Common myeloid progenitor, CD34-positive (primary cell): ENCODE measurements at regions not wholly inside any gene's neighbourhood (a gene's known extent, or its start where the extent isn't known, plus 50 kb on each side); places are given as distances from the start of the nearest gene placed in this dataset.
"Not testable (repeated sequence)": the region's sequence is repeated elsewhere in the genome, so short reads cannot be mapped to it uniquely, and the experiment has no call there.

ENCODE experiments used
- CTCF ChIA-PET: fragments of 350-600 bp; sonication (Branson Sonifier 250); formaldehyde crosslinking; loops from one replicate; lab custom pipeline; 2021; ENCODE audit warnings: antibody characterized with exemption; lab: Charles Lee
- POLR2A ChIA-PET: fragments of 350-600 bp; sonication (Branson Sonifier 250); formaldehyde crosslinking; loops from one replicate; lab custom pipeline; 2021; ENCODE audit warnings: antibody characterized with exemption; lab: Charles Lee
- DNase-seq, 3 donors: peaks; one replicate each; pipeline versions ENCODE4 v3.0.0 to v3.0.0-alpha.2; 2013
- H3K27ac ChIP-seq, 2 experiments: 1 replicate in 1 of 2; 2 replicates in 1 of 2; pipeline ENCODE4 v1.7.0; 2013; ENCODE audit warnings: inconsistent platforms in 2 of 2, low read length in 2 of 2, mild to moderate bottlenecking in 2 of 2, low read depth in 1 of 2, moderate library complexity in 1 of 2; ENCODE audit not compliant: severe bottlenecking in 2 of 2, insufficient read depth in 1 of 2, poor library complexity in 1 of 2
- H3K27me3 ChIP-seq, 5 experiments: replicated peaks in 2 of 5; 1 replicate in 3 of 5; 2 replicates in 2 of 5; pipeline versions ENCODE4 v1.6.1 to v1.7.0; 2013; ENCODE audit warnings: low read length in 4 of 5, mild to moderate bottlenecking in 2 of 5, moderate library complexity in 2 of 5, inconsistent platforms in 1 of 5; ENCODE audit not compliant: insufficient read depth in 5 of 5, control insufficient read depth in 4 of 5
- H3K36me3 ChIP-seq, 4 experiments: 1 replicate in 2 of 4; 2 replicates in 2 of 4; pipeline versions ENCODE4 v1.6.1 to v1.7.0; 2013; ENCODE audit warnings: low read length in 3 of 4, control low read depth in 1 of 4, mild to moderate bottlenecking in 1 of 4; ENCODE audit not compliant: control insufficient read depth in 4 of 4, insufficient read depth in 4 of 4
- H3K4me1 ChIP-seq, 4 experiments: 1 replicate in 3 of 4; 2 replicates in 1 of 4; pipeline versions ENCODE4 v1.6.1 to v1.7.1; 2013; ENCODE audit warnings: low read length in 3 of 4, mild to moderate bottlenecking in 3 of 4, control low read depth in 1 of 4, inconsistent platforms in 1 of 4, moderate library complexity in 1 of 4; ENCODE audit not compliant: control insufficient read depth in 4 of 4, insufficient read depth in 4 of 4; ENCODE audit errors: control extremely low read depth in 1 of 4
- H3K4me3 ChIP-seq, 7 experiments: 1 replicate in 4 of 7; 2 replicates in 3 of 7; pipeline versions ENCODE4 v1.5.1 to v1.7.0; 2013; ENCODE audit warnings: mild to moderate bottlenecking in 7 of 7, low read length in 6 of 7, moderate library complexity in 6 of 7, inconsistent platforms in 2 of 7, low read depth in 2 of 7, control low read depth in 1 of 7; ENCODE audit not compliant: insufficient read depth in 4 of 7, control insufficient read depth in 1 of 7; ENCODE audit errors: extremely low read depth in 1 of 7
- H3K9me3 ChIP-seq, 5 experiments: 1 replicate in 4 of 5; 2 replicates in 1 of 5; pipeline versions ENCODE4 v1.6.1 to v1.7.1; 2013; ENCODE audit warnings: low read length in 4 of 5, mild to moderate bottlenecking in 2 of 5, inconsistent platforms in 1 of 5, low read depth in 1 of 5, moderate library complexity in 1 of 5; ENCODE audit not compliant: control insufficient read depth in 4 of 5, insufficient read depth in 2 of 5; ENCODE audit errors: control extremely low read depth in 1 of 5
- WGBS: methylation state at CpG from one replicate; pipeline ENCODE4 v1.1.5; 2013; ENCODE audit not compliant: insufficient coverage; 5-methylcytosine and 5-hydroxymethylcytosine counted together

DNA sequence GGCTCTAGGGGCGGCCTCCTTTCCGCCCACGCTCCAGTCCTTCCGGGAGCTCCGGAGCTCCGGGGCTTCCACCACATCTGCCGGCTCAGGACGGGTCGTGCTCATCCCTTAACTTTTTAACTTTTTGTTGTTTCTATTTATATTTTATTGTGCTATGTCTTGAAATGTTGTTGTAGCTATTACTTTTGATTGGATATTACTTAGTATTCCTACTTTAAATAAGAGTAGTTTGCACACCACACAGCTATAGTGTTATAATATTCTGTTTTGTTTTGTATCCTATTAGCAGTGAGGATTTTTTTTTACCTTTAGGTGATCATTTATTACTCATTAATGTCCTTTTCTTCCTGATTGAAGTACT lies 1612.9 kb downstream of the SPATA31A7 start:
- CTCF ChIA-PET, result interaction anchor here (1.4 kb wide), 1 partner anchor 1015 kb away, joined by 5 read pairs; no protein-coding TSS in a partner anchor
- Histone ChIP-seq H3K4me1 (peaks cover 3 to 36% (median 27%) of the 10 kb centered on the region in 4 experiments), H3K4me3 (peak overlapping the region; percentile 65 to 82 (median 71)), H3K27me3 (peaks cover 2 to 49% (median 6%) of the 10 kb centered on the region in 5 experiments), H3K27ac (peak overlapping the region; percentile 84 to 86)
- H3K9me3 ChIP-seq, DNase-seq, H3K36me3 ChIP-seq, POLR2A ChIA-PET: not testable (repeated sequence)
- WGBS, result 15% methylated on average over 9 of the region's 9 CpGs

DNA sequence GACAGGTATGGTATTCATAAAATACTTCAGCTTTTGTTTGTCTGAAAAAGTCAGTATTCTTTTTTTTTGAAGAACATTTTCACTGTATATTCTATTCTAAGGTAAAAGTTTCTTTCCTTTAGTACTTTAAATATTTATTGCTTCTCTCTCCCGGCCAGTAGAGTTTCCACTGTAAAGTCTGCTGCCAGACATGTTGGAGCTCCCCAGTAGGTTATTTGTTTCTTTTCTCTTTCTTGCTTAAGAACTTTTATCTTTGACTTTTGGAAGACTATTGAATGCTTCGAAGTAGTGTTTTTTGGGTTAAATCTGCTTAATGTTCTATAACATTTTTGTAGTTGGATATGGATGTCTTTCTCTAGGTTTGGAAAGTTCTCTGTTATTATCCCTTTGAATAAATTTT lies 1613.3 kb downstream of the SPATA31A7 start:
- Histone ChIP-seq H3K27me3 (peaks cover 2 to 49% (median 6%) of the 10 kb centered on the region in 5 experiments), H3K27ac (peak overlapping the region in 1 of 2 experiments; percentile 86), H3K4me3 (peak overlapping the region in 5 of 7 experiments; percentile 8 to 82 (median 67)), H3K4me1 (peaks cover 3 to 36% (median 27%) of the 10 kb centered on the region in 4 experiments)
- H3K36me3 ChIP-seq, POLR2A ChIA-PET, H3K9me3 ChIP-seq: not testable (repeated sequence)
- WGBS, result 45% methylated on average over 2 of the region's 2 CpGs
- CTCF ChIA-PET, result interaction anchor here (1.4 kb wide), 1 partner anchor 1014 kb away, joined by 5 read pairs; no protein-coding TSS in a partner anchor
- DNase-seq, result peak in 2 of 3 donors; percentile 20 to 41

DNA sequence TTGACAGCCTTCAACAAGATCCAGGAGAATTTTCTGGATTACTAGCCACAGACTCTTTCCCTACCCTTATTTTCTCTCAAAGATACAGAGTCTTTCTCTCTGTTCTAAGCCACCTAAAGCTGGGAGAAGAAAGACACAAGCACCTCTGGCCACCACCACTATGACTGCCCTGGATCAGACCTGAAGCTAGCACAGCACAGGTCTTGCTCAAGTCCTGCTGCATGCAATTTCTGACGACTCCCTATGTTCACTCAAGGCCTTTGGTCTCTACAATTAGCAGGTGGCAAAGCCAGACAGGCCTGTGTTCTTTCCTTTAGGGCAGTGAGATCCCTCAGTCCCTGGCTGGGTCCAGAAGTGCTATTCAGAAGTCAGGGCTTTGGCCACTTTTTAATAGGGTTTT lies 1614.5 kb downstream of the SPATA31A7 start:
- 89% methylated on average over 1 of the region's 1 CpG for WGBS
- H3K27ac ChIP-seq, H3K4me3 ChIP-seq, POLR2A ChIA-PET, DNase-seq, H3K36me3 ChIP-seq, CTCF ChIA-PET, H3K9me3 ChIP-seq: not testable (repeated sequence)
- Histone ChIP-seq H3K27me3 (peaks cover 1 to 41% (median 4%) of the 10 kb centered on the region in 5 experiments), H3K4me1 (peaks cover 3 to 29% (median 23%) of the 10 kb centered on the region in 4 experiments)

DNA sequence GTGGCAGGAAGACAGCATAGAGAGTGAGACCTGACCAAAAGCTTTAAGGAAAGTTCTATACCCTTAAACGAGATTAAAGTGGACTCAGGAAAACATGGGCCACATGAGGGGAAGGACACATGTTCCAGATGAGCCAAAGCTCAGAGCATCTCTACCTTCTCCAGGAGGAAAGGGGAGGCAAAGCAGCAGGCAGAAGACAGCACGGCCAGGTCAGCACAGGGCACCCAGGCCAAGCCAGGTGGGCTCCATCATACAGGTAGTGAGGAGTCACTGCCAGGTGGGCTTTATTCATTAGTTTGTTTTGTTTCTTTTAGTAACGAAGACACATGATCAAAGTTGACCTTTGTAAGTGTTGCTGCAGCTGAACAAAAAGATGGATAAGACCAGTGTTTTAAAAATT lies 1617.6 kb downstream of the SPATA31A7 start:
- POLR2A ChIA-PET, DNase-seq, CTCF ChIA-PET, H3K27ac ChIP-seq, H3K4me1 ChIP-seq, H3K36me3 ChIP-seq, H3K9me3 ChIP-seq, H3K4me3 ChIP-seq: not testable (repeated sequence)
- H3K27me3 ChIP-seq, result peaks cover 0 to 11% (median 4%) of the 10 kb centered on the region in 5 experiments
- 77% methylated on average over 2 of the region's 3 CpGs for WGBS

DNA sequence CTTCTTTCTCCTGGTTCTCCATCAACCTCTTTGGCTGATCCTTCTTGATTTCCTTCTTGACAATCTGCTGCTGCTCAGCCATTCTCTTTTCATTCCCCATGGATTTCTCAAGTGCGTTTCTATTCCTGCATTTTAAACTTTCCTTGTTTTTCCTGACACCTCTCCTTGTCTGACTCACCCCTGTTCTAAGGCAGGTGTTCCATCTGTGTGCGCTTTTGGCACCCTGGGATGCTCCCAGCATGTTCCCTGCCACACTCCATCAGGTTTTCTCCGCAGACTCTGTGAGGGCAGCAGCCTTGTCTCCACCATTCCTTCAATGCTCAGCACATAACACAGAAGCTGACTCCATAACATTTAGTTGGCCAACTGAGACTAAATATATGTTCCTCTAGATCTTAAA lies 1618.2 kb downstream of the SPATA31A7 start:
- CTCF ChIA-PET, H3K27ac ChIP-seq, H3K27me3 ChIP-seq, H3K36me3 ChIP-seq, H3K4me3 ChIP-seq, DNase-seq, H3K4me1 ChIP-seq, H3K9me3 ChIP-seq, POLR2A ChIA-PET: not testable (repeated sequence)
- WGBS, result 82% methylated on average over 3 of the region's 3 CpGs

DNA sequence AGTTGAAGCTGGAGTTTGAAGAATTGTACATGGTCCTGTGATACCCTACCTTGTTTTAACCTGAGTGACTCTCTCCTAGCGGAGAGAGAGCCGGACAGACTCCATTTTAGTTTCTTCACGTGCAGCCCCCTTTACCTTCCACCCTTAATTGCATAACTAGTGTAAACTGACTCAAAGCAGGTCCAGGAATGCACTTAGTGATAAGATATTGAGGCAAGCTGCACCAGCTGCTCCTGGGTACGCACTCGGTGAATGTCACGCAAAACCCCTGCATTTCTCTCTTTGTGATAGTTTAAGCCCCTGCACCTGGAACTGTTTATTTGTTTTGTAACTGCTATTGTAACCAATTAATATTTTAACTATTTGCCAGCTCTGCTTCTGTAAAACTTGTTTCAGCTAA lies 1620.5 kb downstream of the SPATA31A7 start:
- H3K4me3 ChIP-seq, H3K9me3 ChIP-seq, H3K36me3 ChIP-seq, POLR2A ChIA-PET, H3K4me1 ChIP-seq, H3K27me3 ChIP-seq, H3K27ac ChIP-seq, DNase-seq, CTCF ChIA-PET: not testable (repeated sequence)
- 100% methylated on average over 1 of the region's 6 CpGs for WGBS

DNA sequence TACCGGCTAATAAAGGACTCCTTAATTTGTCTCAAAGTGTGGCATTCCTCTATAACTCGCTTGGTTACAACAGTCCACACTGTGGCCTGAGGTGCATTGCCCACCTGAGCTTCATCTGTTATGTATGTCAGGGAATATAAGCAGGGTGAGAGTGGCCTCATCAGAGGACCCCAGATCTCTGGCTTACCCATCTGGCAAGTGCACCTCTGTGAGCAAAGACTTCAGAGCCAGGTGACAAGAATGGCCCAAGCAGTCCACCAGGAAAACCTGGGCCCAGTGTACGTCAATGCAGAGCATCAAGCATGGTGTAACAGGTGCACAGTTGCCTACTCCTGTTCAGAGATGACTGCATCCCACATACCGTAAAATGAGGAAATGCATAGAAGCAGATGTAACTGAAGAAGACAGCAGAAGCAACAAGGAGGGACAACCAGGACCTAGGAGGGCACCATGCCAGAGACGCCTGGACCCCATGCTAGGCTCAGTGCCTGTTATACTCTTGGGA lies 1621.0 kb downstream of the SPATA31A7 start:
- H3K4me1 ChIP-seq, H3K9me3 ChIP-seq, H3K4me3 ChIP-seq, H3K27me3 ChIP-seq, H3K27ac ChIP-seq, DNase-seq, POLR2A ChIA-PET, CTCF ChIA-PET, H3K36me3 ChIP-seq: not testable (repeated sequence)
- 94% methylated on average over 4 of the region's 5 CpGs for WGBS
